NCI-H748 (cell line): ENCODE measurements at regions not wholly inside any gene's neighbourhood (a gene's known extent, or its start where the extent isn't known, plus 50 kb on each side); places are given as distances from the start of the nearest gene placed in this dataset.

ENCODE experiments used
- DNase-seq: peaks from one replicate; lab custom pipeline; 2025; ENCODE audit not compliant: unreplicated experiment; lab: John Stamatoyannopoulos, UW

DNA sequence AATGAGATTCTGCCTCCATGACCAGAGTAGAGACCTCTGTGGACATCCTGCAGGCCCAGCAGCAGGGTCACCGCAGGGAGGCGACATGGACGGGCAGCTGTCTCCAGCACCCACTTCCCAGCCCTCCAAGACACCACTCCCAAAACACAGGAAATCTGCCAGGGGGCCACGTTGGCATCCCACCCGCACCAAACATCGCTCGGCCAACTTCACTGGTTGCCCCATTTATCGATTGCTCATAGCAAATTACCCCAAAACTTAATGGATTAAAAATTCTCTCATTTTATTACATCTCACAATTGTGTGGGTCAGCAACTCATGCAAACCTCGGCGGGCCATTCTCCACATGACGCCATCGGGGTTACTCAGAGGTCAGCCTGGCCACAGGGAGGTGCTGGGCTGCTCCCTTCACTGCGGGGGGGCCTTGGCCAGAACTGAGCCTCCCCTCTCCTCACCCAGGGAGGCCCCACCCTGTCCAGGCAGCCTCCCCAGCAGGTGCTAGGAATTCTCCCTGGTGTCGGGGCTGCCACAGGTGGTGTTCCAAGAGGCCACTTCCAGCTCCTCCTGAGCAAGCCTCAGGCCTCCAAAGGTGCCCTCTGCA, 420.7 kb upstream of the MYT1L start:
- no peak for DNase-seq

- no peak for DNase-seq
Observed at GRCh38 chr2:2750867-2751714, 420.0 kb upstream of the MYT1L start.

GRCh38 chr2:2749206-2749598, 418.1 kb upstream of the MYT1L start:
- no peak for DNase-seq

- DNase-seq: no peak
Observed at GRCh38 chr2:2748399-2749205, 417.5 kb upstream of the MYT1L start.

- no peak for DNase-seq
Observed at GRCh38 chr2:2747797-2748301, 416.8 kb upstream of the MYT1L start.

DNA sequence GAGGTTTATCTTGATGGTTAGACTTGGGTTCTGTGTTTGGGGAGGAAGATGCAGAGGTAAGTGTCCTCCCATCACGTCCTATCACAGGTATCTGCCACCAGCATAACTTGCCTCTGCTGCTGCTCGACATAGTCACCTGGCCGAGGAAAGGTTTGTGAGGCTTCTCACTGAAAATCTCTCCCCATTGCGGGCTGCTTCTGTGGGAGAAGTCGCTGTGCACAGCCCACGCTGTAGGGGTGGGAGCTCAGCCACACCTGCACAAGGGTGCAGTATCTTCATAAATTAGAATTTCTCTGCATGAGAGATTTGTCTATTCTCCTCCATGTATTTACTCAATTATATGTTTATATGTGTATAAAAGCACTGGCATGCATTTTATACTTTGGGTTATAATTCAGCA, 415.7 kb upstream of the MYT1L start:
- DNase-seq: no peak

DNA sequence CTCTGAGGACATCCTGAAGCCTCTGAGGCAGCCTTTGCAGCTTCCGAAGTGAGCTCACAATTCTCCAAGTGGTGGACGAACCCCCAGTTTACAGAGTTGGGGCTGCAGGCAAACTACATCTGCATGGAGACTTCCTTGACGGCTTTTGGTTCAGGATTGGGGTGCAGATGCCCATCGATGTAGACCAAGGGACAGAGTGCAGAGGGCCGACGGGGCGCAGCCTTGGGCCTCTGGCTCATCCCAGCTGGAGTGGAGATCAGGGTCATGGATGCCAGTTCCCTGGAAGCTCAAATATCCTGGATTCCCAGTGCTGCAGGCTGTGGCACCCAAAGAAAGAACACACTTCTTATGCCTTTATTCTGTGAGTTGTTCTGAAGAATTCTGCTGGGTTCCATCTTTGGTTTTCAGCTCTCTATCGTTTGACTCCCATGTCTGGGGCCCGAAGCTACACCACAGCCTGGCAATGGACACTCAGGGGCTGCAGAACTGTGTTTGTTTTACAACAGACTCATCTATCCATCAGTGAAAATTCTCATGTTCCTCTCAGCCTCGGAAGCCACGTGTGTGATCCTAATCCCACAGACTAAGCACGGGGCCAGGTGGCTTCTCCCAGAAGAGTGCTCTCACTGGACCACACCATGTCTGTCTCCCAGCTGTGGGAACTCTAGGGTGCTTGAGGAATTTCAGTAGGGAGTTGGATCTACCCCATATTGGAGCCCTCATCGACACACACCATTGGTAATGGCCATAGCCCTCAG, 414.1 kb upstream of the MYT1L start:
- DNase-seq: no peak

- DNase-seq: no peak
Observed at GRCh38 chr2:2744107-2744506, 413.0 kb upstream of the MYT1L start.

GRCh38 chr2:2743164-2743571, 412.1 kb upstream of the MYT1L start:
- no peak for DNase-seq

- DNase-seq: no peak
Observed at GRCh38 chr2:2742726-2743125, 411.7 kb upstream of the MYT1L start.

DNA sequence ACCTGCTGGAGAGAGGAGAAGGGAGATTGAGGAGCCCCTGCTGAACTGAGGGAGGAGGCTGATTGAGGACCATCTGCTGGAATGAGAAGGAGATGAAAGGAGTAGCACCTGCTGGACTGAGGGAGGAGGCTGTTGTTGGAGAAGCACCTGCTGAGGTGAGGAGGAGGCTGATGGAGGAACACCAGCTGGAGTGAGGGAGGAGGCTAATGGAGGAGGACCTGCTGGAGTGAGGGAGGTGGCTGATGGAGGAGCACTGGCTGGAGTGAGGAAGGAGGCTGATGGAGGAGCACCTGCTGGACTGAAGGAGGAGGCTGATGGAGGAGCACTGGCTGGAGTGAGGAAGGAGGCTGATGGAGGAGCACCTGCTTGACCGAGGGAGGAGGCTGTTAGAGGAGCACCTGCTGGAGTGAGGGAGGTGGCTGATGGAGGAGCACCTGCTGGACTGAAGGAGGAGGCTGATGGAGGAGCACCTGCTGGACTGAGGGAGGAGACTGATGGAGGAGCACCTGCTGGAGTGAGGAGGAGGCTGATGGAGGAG, 409.2 kb upstream of the MYT1L start:
- DNase-seq: no peak

- DNase-seq: no peak
Observed at GRCh38 chr2:2739231-2739795, 408.2 kb upstream of the MYT1L start.

DNA sequence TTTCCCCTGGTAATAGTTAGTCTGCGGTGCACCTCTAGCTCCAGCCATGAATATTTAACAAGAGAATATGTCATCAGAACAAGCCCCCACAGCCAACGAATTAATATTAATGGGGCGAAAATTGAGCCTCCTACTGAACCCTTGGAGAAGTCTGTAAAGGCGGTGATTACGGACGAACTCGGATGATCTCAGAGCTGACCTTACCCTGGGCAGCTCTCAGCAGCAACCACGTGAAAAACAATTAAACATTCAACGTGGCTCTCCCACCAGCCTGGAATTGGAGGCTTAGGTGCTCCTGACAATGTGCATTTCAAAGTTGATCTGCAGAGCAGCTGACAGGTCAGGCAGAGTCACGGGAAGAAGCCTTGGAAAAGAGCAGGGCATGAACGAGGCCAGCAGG, 407.6 kb upstream of the MYT1L start:
- no peak for DNase-seq

DNA sequence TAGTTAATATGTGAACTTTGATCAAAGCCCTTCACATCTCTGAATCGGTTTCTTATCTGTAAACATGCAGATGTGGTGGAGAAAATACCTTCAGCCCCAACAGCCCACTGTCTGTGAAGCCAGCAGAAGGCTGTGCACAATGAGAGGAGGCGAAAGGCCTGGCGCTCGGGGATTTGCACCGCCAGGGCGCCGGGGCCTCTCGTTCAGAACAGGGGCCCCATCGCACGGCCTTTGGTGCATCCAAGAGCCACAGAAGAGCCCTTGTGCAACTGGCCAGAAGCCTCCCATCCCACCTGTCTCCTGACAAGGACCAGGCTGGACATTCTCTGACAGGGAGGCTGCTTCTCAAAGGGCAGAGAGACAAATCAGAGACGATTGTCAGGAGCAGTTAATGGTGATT, 407.2 kb upstream of the MYT1L start:
- no peak for DNase-seq

DNA sequence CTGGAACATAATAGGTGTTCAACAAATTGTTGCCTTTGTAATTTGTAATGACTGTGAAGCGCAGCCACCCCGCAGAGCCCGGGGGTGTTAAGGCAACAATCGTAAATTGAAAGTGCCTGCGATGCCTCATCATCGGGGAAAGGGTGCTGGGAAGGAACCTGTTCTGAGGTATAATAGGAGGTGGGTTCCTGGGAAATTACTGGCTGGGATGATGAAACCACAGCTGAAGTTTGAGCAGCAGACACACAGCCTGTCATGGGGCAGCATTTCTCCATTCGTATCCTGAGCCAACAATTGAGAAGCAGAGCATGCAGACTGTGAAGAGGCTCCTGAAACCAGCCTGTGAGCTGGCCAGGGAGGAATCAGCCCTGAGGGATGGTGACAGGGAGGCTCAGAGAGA, 404.0 kb upstream of the MYT1L start:
- DNase-seq: peak; percentile 34

DNA sequence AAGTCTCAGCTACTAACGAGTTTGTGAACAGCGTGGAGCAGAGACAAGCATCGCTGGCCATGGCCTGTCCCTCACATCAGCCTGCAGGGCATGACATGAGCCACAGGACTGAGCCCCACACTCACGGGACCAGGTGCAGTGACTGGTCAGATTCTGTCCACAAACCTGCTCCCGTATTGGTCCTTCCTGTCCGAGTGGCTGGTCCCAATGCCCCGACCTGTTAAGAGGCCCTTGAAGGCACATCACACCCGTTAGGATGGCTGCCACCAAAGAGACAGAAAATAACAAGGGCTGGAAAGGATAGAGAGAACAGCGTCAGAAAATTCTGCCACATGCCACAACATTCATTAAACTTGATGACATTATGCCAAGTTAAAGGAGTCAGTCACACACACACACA, 403.2 kb upstream of the MYT1L start:
- DNase-seq: no peak

DNA sequence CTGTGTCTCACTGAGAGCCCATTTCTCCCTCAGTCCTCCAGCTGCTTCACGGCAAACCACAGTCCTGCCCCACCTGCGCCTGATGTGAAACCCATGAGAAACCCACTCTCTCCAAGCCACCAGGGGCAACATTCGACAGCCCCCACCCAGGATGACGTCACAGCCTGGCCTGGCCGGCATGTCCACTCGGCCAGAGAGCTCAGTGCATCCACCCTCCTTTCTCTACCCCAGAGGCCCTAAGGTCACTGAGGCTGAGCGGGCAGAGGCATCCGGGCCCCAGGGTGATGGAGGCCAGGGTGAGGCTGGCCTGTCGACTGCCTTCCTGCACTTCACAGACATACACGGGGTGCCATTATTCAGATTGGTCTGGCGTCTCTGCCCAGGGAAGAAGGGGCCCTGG, 402.7 kb upstream of the MYT1L start:
- DNase-seq: no peak

- DNase-seq: no peak
Observed at GRCh38 chr2:2732331-2733119, 401.4 kb upstream of the MYT1L start.

DNA sequence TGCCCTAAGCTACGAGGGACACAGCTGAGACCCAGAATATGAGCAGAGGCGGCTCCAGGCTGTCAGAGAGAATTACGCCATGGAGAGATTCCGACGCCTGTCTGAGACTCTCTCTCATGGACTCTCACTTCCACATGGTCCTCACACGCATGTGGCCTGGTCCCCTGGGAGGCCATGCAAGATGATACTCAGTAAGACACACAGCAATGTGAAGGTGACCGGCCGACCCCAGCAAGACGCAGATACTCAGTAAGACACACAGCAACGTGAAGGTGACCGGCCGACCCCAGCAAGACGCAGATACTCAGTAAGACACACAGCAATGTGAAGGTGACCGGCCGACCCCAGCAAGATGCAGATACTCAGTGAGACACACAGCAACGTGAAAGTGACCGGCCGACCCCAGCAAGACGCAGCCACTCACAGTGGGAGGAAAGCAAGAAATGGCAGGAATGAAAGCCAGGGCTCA, 400.8 kb upstream of the MYT1L start:
- DNase-seq: no peak
